Neuronal stem cell (in vitro differentiated cells): ENCODE measurements at regions not wholly inside any gene's neighbourhood (a gene's known extent, or its start where the extent isn't known, plus 50 kb on each side); places are given as distances from the start of the nearest gene placed in this dataset.

Experiments
- DNase-seq: peaks from one replicate; pipeline ENCODE4 v3.0.0-alpha.2; 2013; ENCODE audit warnings: low spot score
- H2AFZ ChIP-seq: one replicate; pipeline ENCODE4 v1.6.1; 2013; ENCODE audit warnings: mild to moderate bottlenecking, low read length, inconsistent platforms
- H2AK5ac ChIP-seq: 2 replicates; pipeline ENCODE4 v1.6.1; 2013; ENCODE audit warnings: low read depth, mild to moderate bottlenecking, inconsistent platforms, low read length, moderate library complexity, mixed read lengths
- H2BK120ac ChIP-seq: 2 replicates; pipeline ENCODE4 v1.6.1; 2013; ENCODE audit warnings: low read depth, mild to moderate bottlenecking, inconsistent platforms, low read length, moderate library complexity, mixed read lengths
- H2BK12ac ChIP-seq: one replicate; pipeline ENCODE4 v1.6.1; 2013; ENCODE audit warnings: low read length, inconsistent platforms
- H2BK15ac ChIP-seq: 2 replicates; pipeline ENCODE4 v1.6.1; 2013; ENCODE audit warnings: mild to moderate bottlenecking, low read length, inconsistent platforms, mixed read lengths
- H2BK5ac ChIP-seq: one replicate; pipeline ENCODE4 v1.6.1; 2013; ENCODE audit warnings: inconsistent platforms, mild to moderate bottlenecking, low read length, moderate library complexity
- H3K14ac ChIP-seq: one replicate; pipeline ENCODE4 v1.6.1; 2013; ENCODE audit warnings: low read length, inconsistent platforms
- H3K18ac ChIP-seq: 2 replicates; pipeline ENCODE4 v1.6.1; 2013; ENCODE audit warnings: low read length, inconsistent platforms
- H3K23ac ChIP-seq: 2 replicates; pipeline ENCODE4 v1.6.1; 2013; ENCODE audit warnings: low read depth, mild to moderate bottlenecking, mixed read lengths, low read length, inconsistent platforms; ENCODE audit not compliant: poor library complexity
- H3K27ac ChIP-seq: replicated peaks from 3 replicates; pipeline ENCODE4 v1.5.1; 2013; ENCODE audit warnings: low read length, inconsistent platforms
- H3K27me3 ChIP-seq, 3 experiments: 2 replicates each; pipeline ENCODE4 v1.6.1; 2013; ENCODE audit warnings: low read length in 3 of 3, mild to moderate bottlenecking in 2 of 3, inconsistent platforms in 1 of 3, low read depth in 1 of 3, mixed read lengths in 1 of 3, moderate library complexity in 1 of 3; ENCODE audit not compliant: control insufficient read depth in 3 of 3, insufficient read depth in 3 of 3
- H3K36me3 ChIP-seq, 2 donors: replicated peaks in 1 of 2; 2 replicates each; pipeline ENCODE4 v1.6.1; 2013; ENCODE audit warnings: low read length in 2 of 2; ENCODE audit not compliant: control insufficient read depth in 2 of 2, insufficient read depth in 2 of 2
- H3K4ac ChIP-seq: 2 replicates; pipeline ENCODE4 v1.6.1; 2013; ENCODE audit warnings: inconsistent platforms, mild to moderate bottlenecking, low read length, moderate library complexity
- H3K4me1 ChIP-seq, 2 donors: 1 replicate in 1 of 2; 2 replicates in 1 of 2; pipeline ENCODE4 v1.6.1; 2013; ENCODE audit warnings: low read length in 2 of 2, low read depth in 1 of 2; ENCODE audit not compliant: control insufficient read depth in 2 of 2, insufficient read depth in 1 of 2
- H3K4me2 ChIP-seq: one replicate; pipeline ENCODE4 v1.6.1; 2013; ENCODE audit warnings: mild to moderate bottlenecking, low read length, inconsistent platforms; ENCODE audit not compliant: insufficient read depth, poor library complexity, severe bottlenecking
- H3K4me3 ChIP-seq, 2 donors: 2 replicates each; pipeline ENCODE4 v1.5.1; 2013; ENCODE audit warnings: low read length in 2 of 2, mild to moderate bottlenecking in 2 of 2, inconsistent platforms in 1 of 2, moderate library complexity in 1 of 2
- H3K79me1 ChIP-seq: one replicate; pipeline ENCODE4 v1.6.1; 2013; ENCODE audit warnings: low read depth, mild to moderate bottlenecking, inconsistent platforms, low read length, moderate library complexity
- H3K9ac ChIP-seq: one replicate; pipeline ENCODE4 v1.6.1; 2013; ENCODE audit warnings: mild to moderate bottlenecking, low read depth, low read length, inconsistent platforms; ENCODE audit not compliant: poor library complexity
- H3K9me3 ChIP-seq, 2 donors: replicated peaks in 1 of 2; 2 replicates each; pipeline versions ENCODE3 to v1.6.1; 2013; ENCODE audit warnings: low read length in 2 of 2, mild to moderate bottlenecking in 2 of 2, inconsistent platforms in 1 of 2, low read depth in 1 of 2, mixed read lengths in 1 of 2, moderate library complexity in 1 of 2; ENCODE audit not compliant: control insufficient read depth in 2 of 2, insufficient read depth in 1 of 2
- H4K8ac ChIP-seq: one replicate; pipeline ENCODE4 v1.6.1; 2013; ENCODE audit warnings: low read depth, mild to moderate bottlenecking, inconsistent platforms, low read length, moderate library complexity
- H4K91ac ChIP-seq: one replicate; pipeline ENCODE4 v1.6.1; 2013; ENCODE audit warnings: low read length, low read depth, mild to moderate bottlenecking, inconsistent platforms; ENCODE audit not compliant: poor library complexity
- WGBS, 2 donors: extraction: QIAGEN DNeasy Blood & Tissue Kit; methylation state at CpG; one replicate each; pipeline ENCODE4 v1.1.7; 2013; ENCODE audit warnings: missing lambda C conversion rate in 2 of 2, mixed read lengths in 1 of 2; ENCODE audit not compliant: insufficient read length in 2 of 2, insufficient replicate concordance in 1 of 2; ENCODE audit errors: extremely low coverage in 2 of 2; 5-methylcytosine and 5-hydroxymethylcytosine counted together

- Histone ChIP-seq H2AK5ac (no peak overlapping the region), H3K4me2 (no peak overlapping the region), H3K4ac (no peak overlapping the region), H3K27ac (no peak overlapping the region), H3K23ac (no peak overlapping the region), H3K27me3 (no peaks in the 10 kb centered on the region), H3K9ac (no peak overlapping the region), H3K18ac (no peak overlapping the region), H2BK5ac (no peak overlapping the region), H4K91ac (no peak overlapping the region), H3K14ac (no peak overlapping the region), H3K9me3 (no peaks in the 10 kb centered on the region), H2AFZ (peak overlapping the region; percentile 25), H2BK120ac (no peak overlapping the region), H4K8ac (no peak overlapping the region), H3K4me3 (no peak overlapping the region), H2BK12ac (no peak overlapping the region), H3K4me1 (no peaks in the 10 kb centered on the region), H3K36me3 (no peaks in the 10 kb centered on the region), H2BK15ac (no peak overlapping the region), H3K79me1 (no peaks in the 10 kb centered on the region)
- no CpG with 5 or more reads among the region's 9 CpGs for WGBS, 2 donors
- DNase-seq: no peak
Measured at GRCh38 chr12:38384816-38385378, 68.3 kb downstream of the ALG10B start.

GRCh38 chr12:38385486-38385885, 68.9 kb downstream of the ALG10B start:
- Histone ChIP-seq H3K9me3 (no peaks in the 10 kb centered on the region), H2BK120ac (no peak overlapping the region), H3K4ac (no peak overlapping the region), H4K8ac (no peak overlapping the region), H3K18ac (no peak overlapping the region), H3K4me3 (no peak overlapping the region), H2AFZ (peak overlapping the region; percentile 25), H3K9ac (no peak overlapping the region), H3K4me2 (no peak overlapping the region), H3K14ac (no peak overlapping the region), H2BK12ac (no peak overlapping the region), H4K91ac (no peak overlapping the region), H3K23ac (no peak overlapping the region), H2BK15ac (no peak overlapping the region), H3K36me3 (no peaks in the 10 kb centered on the region), H3K27ac (no peak overlapping the region), H3K79me1 (no peaks in the 10 kb centered on the region), H3K27me3 (no peaks in the 10 kb centered on the region), H2BK5ac (no peak overlapping the region), H3K4me1 (no peaks in the 10 kb centered on the region), H2AK5ac (no peak overlapping the region)
- DNase-seq: no peak
- no CpG with 5 or more reads among the region's 1 CpG for WGBS, 2 donors

- H3K4ac ChIP-seq: no peak overlapping the region
- no peak overlapping the region for H2BK15ac ChIP-seq
- H2BK12ac ChIP-seq: no peak overlapping the region
- no peaks in the 10 kb centered on the region for H3K27me3 ChIP-seq
- no peak overlapping the region for H3K18ac ChIP-seq
- no peak overlapping the region for H3K9ac ChIP-seq
- no peak overlapping the region for H2AK5ac ChIP-seq
- no peaks in the 10 kb centered on the region for H3K4me1 ChIP-seq
- H3K14ac ChIP-seq: no peak overlapping the region
- H3K27ac ChIP-seq: no peak overlapping the region
- DNase-seq: no peak
- no peak overlapping the region for H4K91ac ChIP-seq
- H3K4me2 ChIP-seq: no peak overlapping the region
- no peak overlapping the region for H4K8ac ChIP-seq
- no peaks in the 10 kb centered on the region for H3K9me3 ChIP-seq
- H3K36me3 ChIP-seq: no peaks in the 10 kb centered on the region
- no peaks in the 10 kb centered on the region for H3K79me1 ChIP-seq
- no peak overlapping the region for H3K4me3 ChIP-seq
- no CpG with 5 or more reads among the region's 4 CpGs for WGBS, 2 donors
- no peak overlapping the region for H3K23ac ChIP-seq
- H2BK120ac ChIP-seq: no peak overlapping the region
- no peak overlapping the region for H2AFZ ChIP-seq
- no peak overlapping the region for H2BK5ac ChIP-seq
Measured at GRCh38 chr12:38386205-38386985, 69.8 kb downstream of the ALG10B start.

- no peak overlapping the region for H3K9ac ChIP-seq
- H3K9me3 ChIP-seq: no peaks in the 10 kb centered on the region
- no peak overlapping the region for H3K4me2 ChIP-seq
- H3K27me3 ChIP-seq: no peaks in the 10 kb centered on the region
- H2AFZ ChIP-seq: no peak overlapping the region
- H3K23ac ChIP-seq: no peak overlapping the region
- H3K18ac ChIP-seq: no peak overlapping the region
- no peak overlapping the region for H2BK15ac ChIP-seq
- H2BK12ac ChIP-seq: no peak overlapping the region
- no peaks in the 10 kb centered on the region for H3K4me1 ChIP-seq
- no peak overlapping the region for H3K14ac ChIP-seq
- DNase-seq: no peak
- H2BK5ac ChIP-seq: no peak overlapping the region
- no peaks in the 10 kb centered on the region for H3K79me1 ChIP-seq
- H3K36me3 ChIP-seq: no peaks in the 10 kb centered on the region
- no peak overlapping the region for H4K8ac ChIP-seq
- H3K4ac ChIP-seq: no peak overlapping the region
- H2BK120ac ChIP-seq: no peak overlapping the region
- no peak overlapping the region for H3K4me3 ChIP-seq
- H2AK5ac ChIP-seq: no peak overlapping the region
- no peak overlapping the region for H3K27ac ChIP-seq
- H4K91ac ChIP-seq: no peak overlapping the region
Measured at GRCh38 chr12:38389614-38390013, 73.0 kb downstream of the ALG10B start.
